SH-SY5Y (cell line): ENCODE measurements at regions not wholly inside any gene's neighbourhood (a gene's known extent, or its start where the extent isn't known, plus 50 kb on each side); places are given as distances from the start of the nearest gene placed in this dataset.

Experiments
- GATA2 ChIP-seq: IDR thresholded peaks from 2 replicates; pipeline ENCODE4 v1.6.1; 2011; ENCODE audit warnings: mild to moderate bottlenecking, low read depth, low read length
- GATA3 ChIP-seq: IDR thresholded peaks from 2 replicates; pipeline ENCODE4 v1.6.1; 2011; ENCODE audit warnings: low read depth, mild to moderate bottlenecking, low read length, moderate library complexity

DNA sequence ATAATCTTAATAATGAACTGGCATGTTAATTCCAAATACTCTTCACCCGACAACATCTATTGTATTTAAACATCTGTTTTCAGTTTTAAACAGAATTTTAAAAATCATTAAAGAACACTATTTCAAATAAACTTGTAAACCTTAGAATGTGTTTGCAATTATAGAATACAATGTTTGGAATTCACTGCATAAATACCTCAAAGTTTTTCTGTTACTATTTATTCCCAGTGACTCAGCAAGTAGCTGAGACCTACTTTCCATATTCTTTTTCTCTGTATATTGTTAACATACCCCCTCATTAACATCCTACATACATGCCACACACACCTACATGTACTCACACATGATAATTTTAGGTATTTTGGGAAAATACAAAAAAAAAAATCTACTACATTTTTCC is 1134.3 kb downstream of the SLITRK1 start:
- TF ChIP-seq GATA2 = no peak
- no peak for TF ChIP-seq GATA3

DNA sequence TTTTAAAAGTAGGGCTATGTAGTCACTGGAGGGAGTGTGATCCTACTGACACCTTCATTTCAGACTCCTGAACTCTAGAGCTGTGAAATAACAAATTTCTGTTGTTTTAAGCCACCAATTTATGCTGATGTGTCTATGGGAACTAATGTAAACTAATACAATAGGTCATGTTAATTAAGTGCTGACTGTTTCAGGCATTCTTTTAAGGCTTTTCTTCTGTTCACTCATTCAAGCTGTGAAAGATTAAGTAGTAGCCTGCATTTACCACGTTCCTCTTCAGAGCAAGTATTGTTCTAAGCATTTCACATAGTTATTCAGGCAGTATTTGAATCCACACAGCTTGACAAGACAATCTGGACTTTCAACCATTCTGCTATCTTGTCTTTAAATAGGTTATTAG is 1135.0 kb downstream of the SLITRK1 start:
- TF ChIP-seq GATA2 = no peak
- TF ChIP-seq GATA3 = no peak

DNA sequence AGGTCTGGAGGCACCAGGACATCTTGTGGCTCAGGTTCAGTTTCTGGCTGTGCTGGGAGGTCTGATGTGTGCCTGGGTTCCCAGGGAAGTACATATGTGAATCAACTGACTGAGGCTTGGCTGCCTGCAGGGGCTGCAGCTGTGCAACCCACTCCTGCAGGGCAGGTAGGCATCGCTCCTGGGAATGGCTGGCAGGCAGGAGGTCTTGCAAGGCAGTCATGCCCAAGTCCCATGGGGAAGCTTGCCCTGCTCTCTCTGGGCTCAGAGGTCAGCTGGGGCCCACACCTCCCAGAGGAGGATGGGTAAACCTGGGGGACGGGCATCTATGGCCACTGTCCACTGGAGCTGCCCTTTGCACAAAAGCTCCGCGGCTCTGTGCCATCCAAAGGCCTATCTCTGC is 1141.8 kb downstream of the SLITRK1 start:
- no peak for TF ChIP-seq GATA3
- no peak for TF ChIP-seq GATA2

DNA sequence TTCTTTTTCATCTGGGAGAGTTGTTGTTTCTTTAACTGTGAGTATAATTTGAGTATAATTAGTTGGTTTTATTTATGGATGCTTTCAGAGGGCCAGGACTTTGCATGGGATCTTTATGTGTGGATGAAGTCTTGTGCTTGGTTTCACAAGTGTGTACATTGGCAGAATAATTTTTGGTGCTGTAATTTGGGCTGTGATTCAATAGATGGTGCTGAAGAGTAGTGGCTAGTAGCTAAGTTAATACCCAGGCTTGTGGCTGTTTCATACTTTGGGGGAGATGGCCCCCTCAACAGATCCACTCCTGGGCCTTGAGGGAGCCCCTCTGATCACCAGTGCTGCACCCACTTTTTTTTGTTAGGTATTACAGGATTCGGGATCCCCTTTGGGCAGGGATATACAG is 1142.4 kb downstream of the SLITRK1 start:
- TF ChIP-seq GATA2 (no peak), GATA3 (no peak)

DNA sequence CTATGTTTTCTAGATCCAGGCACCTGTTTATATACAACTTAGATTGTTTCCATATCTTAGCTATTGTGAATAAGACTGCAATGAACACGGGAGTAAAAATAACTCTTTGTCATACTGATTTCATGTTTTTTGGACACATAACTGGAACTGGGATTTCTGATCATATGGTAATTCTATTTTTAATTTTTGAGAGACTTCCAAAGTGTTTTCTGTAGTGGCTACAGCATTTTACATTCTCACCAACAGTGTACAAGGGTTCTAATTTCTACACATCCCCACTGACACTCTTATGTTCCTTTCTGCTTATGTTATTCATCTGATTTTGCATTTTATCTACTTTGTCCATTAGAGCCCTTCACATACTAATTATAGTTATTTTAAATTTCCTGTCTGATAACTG is 1152.9 kb downstream of the SLITRK1 start:
- no peak for TF ChIP-seq GATA2
- TF ChIP-seq GATA3 = no peak

DNA sequence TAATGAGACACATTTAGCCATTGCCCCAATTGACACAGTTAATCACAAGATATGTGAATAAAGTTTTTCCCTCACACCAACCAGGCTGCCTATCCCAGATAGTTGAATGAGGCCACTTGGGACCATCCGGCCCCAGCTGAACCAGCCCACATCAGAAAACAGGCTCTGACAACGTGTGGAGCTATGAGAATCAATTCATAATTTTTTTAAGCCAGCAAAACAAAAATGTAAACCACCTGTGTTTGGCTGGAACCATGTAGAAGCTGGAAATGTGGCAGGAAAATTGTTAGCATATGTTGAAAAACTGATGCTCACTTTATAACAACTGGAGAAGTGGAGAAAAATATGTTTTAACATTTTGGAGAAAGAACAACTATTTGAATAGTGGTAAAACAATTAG is 1161.3 kb downstream of the SLITRK1 start:
- TF ChIP-seq GATA2 = no peak
- no peak for TF ChIP-seq GATA3

DNA sequence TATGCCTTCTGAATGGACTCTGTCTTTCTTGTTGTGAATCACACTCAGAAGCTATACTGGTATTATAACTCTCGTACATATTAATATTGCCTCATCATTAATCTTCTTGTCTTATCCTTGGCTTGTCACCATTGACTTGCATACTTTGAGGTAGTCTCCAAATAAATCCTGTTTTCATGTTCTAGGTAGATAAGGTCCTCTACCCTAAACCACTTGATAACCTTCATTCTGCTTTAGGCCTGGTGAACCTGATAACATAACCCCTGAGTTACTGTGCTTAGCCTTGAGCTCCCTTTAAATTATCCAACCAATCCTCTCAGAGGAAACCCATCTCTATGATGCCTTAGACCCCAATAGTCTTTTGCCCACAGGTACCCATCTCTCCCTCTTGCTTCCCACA is 1162.3 kb downstream of the SLITRK1 start:
- TF ChIP-seq GATA2 = no peak

DNA sequence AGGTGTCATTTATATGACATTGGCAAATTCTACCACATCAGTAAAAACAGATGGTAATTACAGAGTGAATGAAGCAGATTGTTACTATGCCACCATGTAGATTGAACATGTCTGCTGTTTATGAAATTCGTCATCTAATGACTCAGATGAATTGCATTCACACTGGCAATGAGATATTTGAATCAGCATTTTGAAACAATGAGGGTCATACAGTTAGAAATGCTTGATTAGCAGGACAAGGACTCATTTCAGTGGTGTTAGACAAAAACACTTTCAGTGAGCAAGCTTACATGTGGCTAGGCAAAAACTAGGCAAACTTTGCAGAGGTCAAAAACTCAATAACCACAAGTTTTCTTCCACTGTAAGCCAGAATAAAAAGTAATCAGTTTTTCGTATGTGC is 1165.0 kb downstream of the SLITRK1 start:
- TF ChIP-seq GATA2 (no peak), GATA3 (no peak)

DNA sequence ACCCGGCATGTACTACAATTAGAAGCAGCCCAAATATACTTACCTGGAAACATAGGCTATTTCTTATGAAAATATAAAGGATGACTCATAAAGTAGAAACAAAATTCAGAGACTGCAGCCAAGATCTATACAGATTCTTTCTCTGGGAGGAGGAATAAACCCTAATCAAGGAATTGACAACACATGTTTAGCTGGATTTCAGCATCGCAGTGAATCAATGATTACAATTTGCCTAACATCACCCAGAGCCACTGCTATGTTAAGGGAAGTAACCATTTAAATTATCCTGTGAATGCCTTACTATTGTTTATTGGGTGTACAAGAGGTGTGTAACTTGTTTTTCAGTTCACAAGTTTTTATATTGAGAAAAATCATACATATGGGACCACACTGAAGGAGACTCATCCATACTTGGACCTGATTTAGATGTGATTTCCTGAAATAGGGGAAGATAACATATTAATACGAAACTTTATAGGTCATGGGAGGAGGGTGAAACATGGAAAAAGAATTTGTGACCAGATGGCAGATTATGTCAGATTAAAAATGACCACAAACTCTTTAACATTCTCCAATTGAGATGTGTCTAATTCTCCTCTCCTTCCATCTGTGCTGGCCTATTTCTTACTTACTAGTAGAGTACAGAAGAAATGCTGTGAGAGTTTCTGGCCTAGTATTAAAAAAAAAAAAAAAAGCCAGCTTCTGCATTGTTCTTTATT is 1168.4 kb downstream of the SLITRK1 start:
- TF ChIP-seq GATA2 (no peak), GATA3 (no peak)

DNA sequence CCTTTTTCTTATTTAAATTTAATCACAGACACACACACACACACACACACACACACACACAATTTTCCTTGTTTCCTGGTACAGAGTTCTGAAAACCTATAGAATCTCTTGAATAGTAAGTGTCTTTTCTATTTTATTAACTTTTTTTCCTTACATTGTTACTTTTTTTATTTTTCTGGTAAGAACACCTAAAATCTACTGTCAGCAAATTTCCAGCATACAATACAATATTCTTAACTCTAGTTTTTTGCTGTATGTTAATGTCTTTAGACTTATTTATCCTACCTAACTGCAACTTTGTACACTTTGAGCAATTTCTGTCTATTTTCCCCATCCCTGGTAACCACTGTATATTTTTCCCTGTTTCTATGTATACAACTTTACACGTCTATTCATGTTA is 1179.8 kb downstream of the SLITRK1 start:
- no peak for TF ChIP-seq GATA2
- no peak for TF ChIP-seq GATA3

DNA sequence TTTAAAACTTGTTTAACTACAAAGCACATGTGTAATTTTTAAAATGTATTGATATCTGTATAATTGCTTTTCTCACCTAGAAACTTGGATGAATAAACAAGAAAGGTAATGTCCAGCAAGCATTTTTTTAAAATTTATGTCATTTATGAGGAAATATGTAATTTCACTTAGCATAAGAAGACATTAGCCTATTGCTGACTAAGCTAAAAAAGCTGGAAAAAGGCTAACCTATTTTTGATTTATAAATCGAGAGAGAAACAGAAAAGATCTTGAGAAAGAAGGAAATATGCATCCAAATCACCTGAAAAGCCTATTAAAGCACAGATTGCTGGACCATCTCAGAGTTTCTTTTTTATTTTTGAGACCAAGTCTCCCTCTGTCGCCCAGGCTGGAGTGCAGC is 1181.3 kb downstream of the SLITRK1 start:
- TF ChIP-seq GATA2 = no peak
- TF ChIP-seq GATA3 = no peak

DNA sequence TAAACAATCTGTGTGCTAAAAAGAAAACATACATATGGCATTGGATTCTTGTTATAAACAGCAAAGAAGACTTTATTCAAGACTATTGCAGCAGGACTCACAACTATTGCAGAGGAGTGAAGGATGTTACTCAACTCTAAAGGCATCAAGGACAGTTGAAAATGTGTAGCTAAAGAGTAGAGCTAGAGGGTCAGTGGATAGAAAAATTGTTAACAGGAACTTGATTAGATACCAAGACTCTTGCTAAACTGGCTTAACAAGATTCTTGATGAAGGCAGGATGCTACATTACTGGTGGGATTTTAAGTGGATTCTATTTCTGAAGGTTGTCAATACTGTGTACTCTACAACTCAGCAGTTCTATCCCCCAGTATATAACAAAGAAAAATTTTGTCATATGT is 1183.3 kb downstream of the SLITRK1 start:
- TF ChIP-seq GATA3 = no peak
- TF ChIP-seq GATA2 = no peak

DNA sequence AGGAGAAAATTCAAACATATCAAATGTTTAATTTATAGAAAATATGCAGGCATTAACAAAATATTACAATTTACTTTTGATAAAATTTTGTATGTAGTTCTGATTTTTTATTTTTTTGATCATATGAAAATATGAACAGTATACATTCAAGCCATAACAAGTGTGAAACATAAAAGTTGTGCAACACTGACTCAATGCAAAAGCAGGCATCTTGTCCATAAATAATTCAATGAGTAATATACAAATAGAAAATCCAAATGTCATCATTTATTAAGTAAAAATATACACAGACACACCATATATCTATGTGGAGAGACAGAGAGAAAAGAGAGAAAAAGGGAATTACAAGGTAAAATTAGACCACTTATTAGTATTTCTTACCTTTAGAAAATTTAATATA is 1183.9 kb downstream of the SLITRK1 start:
- TF ChIP-seq GATA3 (no peak), GATA2 (no peak)

DNA sequence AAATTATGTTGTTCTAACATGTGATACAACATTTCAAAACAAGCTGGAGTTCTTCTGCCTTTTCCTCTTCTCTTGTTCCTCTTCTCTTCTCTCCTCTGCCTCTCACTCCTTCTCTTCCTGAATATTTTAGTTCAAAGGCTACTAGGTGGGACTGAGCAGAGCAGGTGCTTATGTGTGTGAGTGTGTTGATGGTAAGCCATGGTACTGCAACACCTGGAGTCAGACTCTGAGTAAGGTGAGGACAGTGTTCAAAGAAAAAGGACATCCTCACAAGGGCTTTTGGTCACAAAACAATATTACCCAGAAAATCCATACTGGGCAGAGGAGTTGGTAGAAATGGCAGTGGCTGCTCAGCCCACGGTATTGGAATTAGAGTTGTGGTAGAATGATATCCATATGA is 1188.7 kb downstream of the SLITRK1 start:
- TF ChIP-seq GATA2 = no peak
- TF ChIP-seq GATA3 = no peak

DNA sequence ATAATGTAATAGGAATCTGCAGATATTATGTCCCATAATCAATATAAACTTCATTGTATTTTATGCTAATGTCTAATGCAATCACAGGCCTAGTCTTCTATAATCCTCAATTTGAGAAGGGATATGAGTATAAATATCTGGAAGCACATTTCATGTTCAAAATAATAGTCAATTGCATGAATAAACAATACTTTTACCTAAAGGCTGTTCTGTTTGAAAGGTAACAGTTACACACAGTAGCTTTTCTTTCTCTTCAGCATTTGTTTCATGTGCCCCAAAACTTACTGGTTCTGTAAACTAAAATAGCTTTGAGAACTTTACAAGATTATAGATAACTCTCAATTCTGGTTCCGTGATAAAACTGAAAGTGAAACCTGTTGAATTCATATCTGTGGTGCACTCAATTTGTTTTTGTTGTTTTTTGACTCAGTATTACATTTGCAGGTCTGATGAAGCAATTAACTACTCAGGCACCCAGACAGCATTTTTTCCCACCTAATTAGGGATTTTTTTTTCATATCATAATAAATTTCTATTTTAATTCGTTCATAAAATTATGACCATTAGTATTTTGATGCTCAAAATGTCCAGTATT is 1193.8 kb downstream of the SLITRK1 start:
- TF ChIP-seq GATA3 (no peak), GATA2 (no peak)
